A673 (cell line): ENCODE measurements at regions not wholly inside any gene's neighbourhood (a gene's known extent, or its start where the extent isn't known, plus 50 kb on each side); places are given as distances from the start of the nearest gene placed in this dataset.

Source experiments
- BruUV-seq: library from RNA; stranded (reverse); fragments of 400-500 nt; replicated peaks from 2 replicates; lab custom pipeline; 2021; lab: Mats Ljungman, UMichigan
- CTCF ChIA-PET: fragments of 300-600 bp; sonication (Branson Sonifier 250); formaldehyde crosslinking; loops from one replicate; lab custom pipeline; 2022; ENCODE audit warnings: antibody characterized with exemption; lab: Charles Lee
- POLR2A ChIA-PET: fragments of 300-600 bp; sonication (Branson Sonifier 250); formaldehyde crosslinking; loops from one replicate; lab custom pipeline; 2022; ENCODE audit warnings: antibody characterized with exemption; ENCODE audit not compliant: low non-redundant PET; lab: Charles Lee
- DNase-seq: peaks from one replicate; pipeline ENCODE4 v3.0.0-alpha.2; 2015; ENCODE audit warnings: low spot score
- H3K27ac ChIP-seq: fragments of 200-600 bp; sonication (generic); 2 replicates; pipeline ENCODE4 v1.5.1; 2016; ENCODE audit warnings: mixed run types, low read depth, mild to moderate bottlenecking, mixed read lengths, antibody characterized with exemption, low read length; ENCODE audit not compliant: poor library complexity, severe bottlenecking
- H3K27me3 ChIP-seq: fragments of 200-600 bp; sonication (generic); replicated peaks from 2 replicates; pipeline ENCODE4 v1.6.1; 2017; ENCODE audit warnings: mixed run types, low read depth, mild to moderate bottlenecking, mixed read lengths, antibody characterized with exemption, low read length; ENCODE audit not compliant: insufficient read depth, poor library complexity
- H3K36me3 ChIP-seq: fragments of 200-600 bp; sonication (generic); 2 replicates; pipeline ENCODE4 v1.6.1; 2016; ENCODE audit warnings: mixed run types, mild to moderate bottlenecking, mixed read lengths, antibody characterized with exemption, low read length; ENCODE audit not compliant: insufficient read depth, poor library complexity, severe bottlenecking
- H3K4me1 ChIP-seq: fragments of 200-600 bp; sonication (generic); 2 replicates; pipeline ENCODE4 v1.6.1; 2017; ENCODE audit warnings: mixed run types, mild to moderate bottlenecking, mixed read lengths, antibody characterized with exemption, low read length; ENCODE audit not compliant: insufficient read depth, poor library complexity, severe bottlenecking
- H3K4me3 ChIP-seq: fragments of 200-600 bp; sonication (generic); 2 replicates; pipeline ENCODE4 v1.5.1; 2016; ENCODE audit warnings: low read depth, mixed run types, mild to moderate bottlenecking, mixed read lengths, low read length; ENCODE audit not compliant: poor library complexity, severe bottlenecking
- H3K9me3 ChIP-seq: fragments of 200-600 bp; sonication (generic); 2 replicates; pipeline ENCODE4 v1.6.1; 2016; ENCODE audit warnings: mixed run types, low read depth, mild to moderate bottlenecking, mixed read lengths, antibody characterized with exemption, low read length; ENCODE audit not compliant: poor library complexity, severe bottlenecking
- CTCF ChIP-seq: fragments of 300-800, 200-600 bp; sonication (generic); conservative IDR thresholded peaks from 2 replicates; pipeline ENCODE4 v1.5.1; 2017; ENCODE audit warnings: low read depth, mild to moderate bottlenecking, antibody characterized with exemption, low read length, moderate library complexity, mixed read lengths
- EZH2 ChIP-seq: fragments of 200-600 bp; sonication (generic); IDR thresholded peaks from 2 replicates; pipeline ENCODE4 v1.6.1; 2017; ENCODE audit warnings: borderline replicate concordance, low read depth, mild to moderate bottlenecking, mixed read lengths, antibody characterized with exemption, low read length; ENCODE audit not compliant: poor library complexity, severe bottlenecking
- intact Hi-C: fragments of 100-400 bp; cut with micrococcal nuclease; formaldehyde crosslinking; loops from one replicate; pipeline ENCODE4 v1.10.0; 2022; ENCODE audit not compliant: unreplicated experiment

- Histone ChIP-seq H3K9me3 (no peaks in the 10 kb centered on the region), H3K27ac (no peak overlapping the region), H3K4me3 (no peak overlapping the region), H3K36me3 (no peaks in the 10 kb centered on the region), H3K4me1 (peaks cover 2% of the 10 kb centered on the region), H3K27me3 (no peaks in the 10 kb centered on the region)
- intact Hi-C loops = loop anchor here (10.0 kb wide), 1 partner anchor 579 kb away; no protein-coding TSS in a partner anchor
- no TSS peak for BruUV-seq
- DNase-seq = no peak
- TF ChIP-seq EZH2 = no peak
- no peak for TF ChIP-seq CTCF
- ChIA-PET POLR2A (no interaction called here), CTCF (no interaction called here)
Measured at GRCh38 chr17:68753985-68754769, 153.0 kb upstream of the FAM20A start.

- intact Hi-C loops = loop anchor here (10.0 kb wide), 1 partner anchor 575 kb away; no protein-coding TSS in a partner anchor
- DNase-seq = no peak
- ChIA-PET POLR2A (no interaction called here), CTCF (no interaction called here)
- TF ChIP-seq CTCF (no peak), EZH2 (no peak)
- no peaks in the 10 kb centered on the region for H3K36me3 ChIP-seq
- no peak overlapping the region for H3K4me3 ChIP-seq
- no peaks in the 10 kb centered on the region for H3K27me3 ChIP-seq
- no TSS peak for BruUV-seq
- H3K27ac ChIP-seq = no peak overlapping the region
- H3K9me3 ChIP-seq = no peaks in the 10 kb centered on the region
- H3K4me1 ChIP-seq = no peaks in the 10 kb centered on the region
Measured at GRCh38 chr17:68750208-68750562, 149.0 kb upstream of the FAM20A start.

GRCh38 chr17:68749349-68750207 is 148.4 kb upstream of the FAM20A start:
- Histone ChIP-seq H3K27ac (no peak overlapping the region), H3K9me3 (no peaks in the 10 kb centered on the region), H3K36me3 (no peaks in the 10 kb centered on the region), H3K4me1 (no peaks in the 10 kb centered on the region), H3K4me3 (no peak overlapping the region), H3K27me3 (no peaks in the 10 kb centered on the region)
- intact Hi-C loops = loop anchor here (10.0 kb wide), 1 partner anchor 575 kb away; no protein-coding TSS in a partner anchor
- POLR2A ChIA-PET = no interaction called here
- no TSS peak for BruUV-seq
- CTCF ChIA-PET = no interaction called here
- TF ChIP-seq EZH2 (no peak), CTCF (no peak)
- DNase-seq = no peak
